Mucosa of rectum (tissue), 2 donors: ENCODE measurements at regions not wholly inside any gene's neighbourhood (a gene's known extent, or its start where the extent isn't known, plus 50 kb on each side); places are given as distances from the start of the nearest gene placed in this dataset.
"Not testable (repeated sequence)": the region's sequence is repeated elsewhere in the genome, so short reads cannot be mapped to it uniquely, and the experiment has no call there.

Experiments used
- H3K27ac ChIP-seq, 2 donors: one replicate each; pipeline ENCODE4 v1.7.0; 2013; ENCODE audit warnings: inconsistent platforms in 2 of 2, low read depth in 2 of 2, low read length in 2 of 2
- H3K27me3 ChIP-seq, 2 donors: one replicate each; pipeline ENCODE4 v1.7.0; 2013; ENCODE audit warnings: low read length in 2 of 2; ENCODE audit not compliant: control insufficient read depth in 2 of 2, insufficient read depth in 2 of 2
- H3K36me3 ChIP-seq, 2 donors: one replicate each; pipeline ENCODE4 v1.7.0; 2013; ENCODE audit warnings: low read length in 2 of 2; ENCODE audit not compliant: control insufficient read depth in 2 of 2, insufficient read depth in 2 of 2
- H3K4me1 ChIP-seq, 2 donors: one replicate each; pipeline ENCODE4 v1.7.0; 2013; ENCODE audit warnings: low read length in 2 of 2, mild to moderate bottlenecking in 1 of 2; ENCODE audit not compliant: control insufficient read depth in 2 of 2, insufficient read depth in 2 of 2
- H3K4me3 ChIP-seq, 2 donors: one replicate each; pipeline ENCODE4 v1.7.0; 2013; ENCODE audit warnings: low read length in 2 of 2
- H3K9ac ChIP-seq, 2 donors: one replicate each; pipeline ENCODE4 v1.7.0; 2013; ENCODE audit warnings: low read length in 2 of 2, low read depth in 1 of 2, mild to moderate bottlenecking in 1 of 2
- H3K9me3 ChIP-seq, 2 donors: one replicate each; pipeline ENCODE4 v1.7.0; 2013; ENCODE audit warnings: low read length in 2 of 2; ENCODE audit not compliant: control insufficient read depth in 2 of 2
- donor health status: healthy.
- donor health status: Normal muscosa, but diverticular disease.

DNA sequence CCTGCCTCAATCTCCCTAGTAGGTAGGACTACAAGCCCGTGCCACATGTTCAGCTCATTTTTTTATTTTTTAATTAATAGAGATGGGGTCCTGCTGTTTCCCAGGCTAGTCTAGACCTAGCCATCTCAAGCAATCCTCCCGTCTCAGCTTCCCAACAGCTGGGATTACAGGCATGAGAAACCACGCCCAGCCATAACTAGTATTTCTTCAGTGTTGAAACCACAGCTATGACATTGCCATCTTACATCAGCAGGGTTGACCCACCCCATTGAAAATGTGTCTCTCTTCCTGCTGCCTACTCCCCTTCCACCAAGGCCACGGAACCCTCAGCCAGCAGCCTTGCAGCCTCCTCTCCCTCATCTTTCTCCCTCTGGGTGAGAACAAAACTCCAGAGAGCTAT is 62.1 kb upstream of the ZNF746 start:
- Histone ChIP-seq H3K4me3 (no peak overlapping the region), H3K9ac (no peak overlapping the region), H3K36me3 (peaks cover 15 to 24% of the 10 kb centered on the region in 2 donors), H3K27ac (no peak overlapping the region), H3K4me1 (no peaks in the 10 kb centered on the region), H3K9me3 (no peaks in the 10 kb centered on the region), H3K27me3 (no peaks in the 10 kb centered on the region)

DNA sequence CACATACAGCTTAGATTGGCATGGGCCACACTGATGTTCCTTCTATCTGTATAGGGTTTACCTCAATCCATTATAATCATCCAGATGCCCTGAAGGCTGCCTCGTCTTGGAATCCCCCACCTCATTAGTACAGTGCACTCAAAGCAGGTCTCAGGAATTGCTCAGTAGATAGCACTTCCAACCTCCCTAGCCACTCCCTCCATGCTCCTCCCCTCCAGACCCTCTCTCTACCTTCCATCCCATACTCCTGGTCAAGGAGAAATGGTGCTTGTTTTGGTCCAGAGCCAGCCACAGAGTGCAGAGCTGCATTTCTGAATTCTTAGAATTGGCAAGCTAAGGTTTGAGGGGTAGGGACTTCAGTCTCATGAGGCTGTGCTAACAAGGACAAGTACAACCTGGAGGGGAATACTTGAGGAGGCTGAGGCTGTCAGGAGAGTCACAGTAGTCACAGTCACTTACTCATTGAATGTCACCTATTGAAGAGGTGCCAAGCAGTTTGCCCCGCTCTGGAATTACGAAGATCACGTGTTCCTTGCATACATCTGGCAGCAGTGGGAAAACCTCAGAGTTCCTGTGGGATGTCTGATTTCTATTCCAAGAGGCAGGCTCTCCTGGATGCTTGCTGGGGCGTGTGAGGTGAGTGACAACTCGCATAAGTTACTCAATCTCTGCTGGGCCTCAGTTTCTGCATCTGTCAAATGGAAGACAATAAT is 60.7 kb upstream of the ZNF746 start:
- Histone ChIP-seq H3K9ac (no peak overlapping the region), H3K27ac (no peak overlapping the region), H3K4me3 (no peak overlapping the region), H3K4me1 (no peaks in the 10 kb centered on the region), H3K9me3 (no peaks in the 10 kb centered on the region), H3K36me3 (peaks cover 15 to 24% of the 10 kb centered on the region in 2 donors), H3K27me3 (no peaks in the 10 kb centered on the region)

DNA sequence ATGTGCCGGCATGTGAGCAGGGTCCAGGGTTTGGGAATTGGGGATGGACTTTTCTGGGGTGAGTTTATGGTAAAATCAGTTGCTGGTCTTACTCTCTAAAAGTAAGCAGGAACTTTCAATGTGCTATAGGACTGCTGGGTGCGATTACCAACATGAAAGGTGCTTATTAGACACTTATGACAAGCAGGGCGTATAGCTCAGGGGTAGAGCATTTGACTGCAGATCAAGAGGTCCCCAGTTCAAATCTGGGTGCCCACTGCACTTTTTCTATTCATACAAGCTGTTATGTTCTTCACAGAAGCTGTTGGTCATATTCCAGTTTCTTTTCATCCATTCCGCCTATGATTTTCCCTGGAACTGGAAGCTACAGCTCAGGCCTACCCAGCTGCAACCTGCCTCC is 58.9 kb upstream of the ZNF746 start:
- not testable (repeated sequence) for H3K4me3 ChIP-seq, H3K9me3 ChIP-seq, H3K27me3 ChIP-seq, H3K4me1 ChIP-seq, H3K27ac ChIP-seq, H3K9ac ChIP-seq
- peaks cover 18 to 33% of the 10 kb centered on the region in 2 donors for H3K36me3 ChIP-seq

DNA sequence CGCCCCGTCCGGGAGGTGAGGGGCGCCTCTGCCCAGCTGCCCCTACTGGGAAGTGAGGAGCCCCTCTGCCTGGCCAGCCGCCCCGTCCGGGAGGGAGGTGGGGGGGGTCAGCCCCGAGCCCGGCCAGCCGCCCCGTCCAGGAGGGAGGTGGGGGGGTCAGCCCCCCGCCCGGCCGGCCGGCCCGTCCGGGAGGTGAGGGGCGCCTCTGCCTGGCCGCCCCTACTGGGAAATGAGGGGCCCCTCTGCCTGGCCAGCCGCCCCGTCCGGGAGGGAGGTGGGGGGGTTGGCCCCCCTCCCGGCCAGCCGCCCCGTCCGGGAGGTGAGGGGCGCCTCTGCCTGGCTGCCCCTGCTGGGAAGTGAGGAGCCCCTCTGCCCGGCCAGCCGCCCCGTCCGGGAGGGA is 57.2 kb upstream of the ZNF746 start:
- peaks cover 30 to 46% of the 10 kb centered on the region in 2 donors for H3K36me3 ChIP-seq

DNA sequence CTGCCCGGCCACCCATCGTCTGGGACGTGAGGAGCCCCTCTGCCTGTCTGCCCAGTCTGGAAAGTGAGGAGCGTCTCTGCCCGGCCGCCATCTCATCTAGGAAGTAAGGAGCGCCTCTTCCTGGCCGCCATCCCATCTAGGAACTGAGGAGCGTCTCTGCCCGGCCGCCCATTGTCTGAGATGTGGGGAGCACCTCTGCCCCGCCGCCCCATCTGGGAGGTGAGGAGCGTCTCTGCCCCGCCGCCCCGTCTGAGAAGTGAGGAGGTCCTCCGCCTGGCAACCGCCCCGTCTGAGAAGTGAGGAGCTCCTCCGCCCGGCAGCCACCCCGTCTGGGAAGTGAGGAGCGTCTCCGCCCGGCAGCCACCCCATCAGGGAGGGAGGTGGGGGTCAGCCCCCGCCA is 56.4 kb upstream of the ZNF746 start:
- H3K4me3 ChIP-seq, H3K9me3 ChIP-seq, H3K27me3 ChIP-seq, H3K9ac ChIP-seq, H3K27ac ChIP-seq, H3K4me1 ChIP-seq: not testable (repeated sequence)
- peaks cover 38 to 52% of the 10 kb centered on the region in 2 donors for H3K36me3 ChIP-seq

More for the DNA sequence above, 57.2 kb upstream of the ZNF746 start:
- not testable (repeated sequence) for H3K4me3 ChIP-seq, H3K4me1 ChIP-seq, H3K27ac ChIP-seq, H3K9ac ChIP-seq, H3K27me3 ChIP-seq, H3K9me3 ChIP-seq

DNA sequence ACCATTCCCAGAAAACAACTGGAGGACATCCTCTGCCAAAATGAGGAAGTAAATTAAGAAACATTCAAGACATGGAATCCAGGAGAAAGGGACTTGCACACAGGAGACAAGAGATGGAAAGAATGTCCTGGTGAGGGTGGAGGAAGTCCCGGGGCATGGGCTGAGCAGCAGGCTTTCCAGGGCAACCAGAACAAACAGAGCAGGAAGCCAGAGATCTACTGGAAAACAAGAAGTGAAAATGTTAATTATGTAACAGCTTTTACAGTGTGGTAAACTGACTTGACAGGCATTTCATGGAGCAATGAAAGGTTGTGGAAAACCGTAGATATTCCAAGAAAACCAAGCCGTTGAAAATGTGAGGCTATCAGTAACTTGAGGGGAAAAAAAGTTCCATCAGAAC is 55.2 kb upstream of the ZNF746 start:
- Histone ChIP-seq H3K27me3 (no peaks in the 10 kb centered on the region), H3K9me3 (no peaks in the 10 kb centered on the region), H3K4me1 (no peaks in the 10 kb centered on the region), H3K9ac (no peak overlapping the region), H3K4me3 (no peak overlapping the region), H3K36me3 (peaks cover 40 to 51% of the 10 kb centered on the region in 2 donors), H3K27ac (no peak overlapping the region)
